ENCODE measurements at regions not wholly inside any gene's neighbourhood (a gene's known extent, or its start where the extent isn't known, plus 50 kb on each side); places are given as distances from the start of the nearest gene placed in this dataset.

- peak; percentile 70 for TF ChIP-seq CTCF (IDR thresholded peaks at IDR 0.05; ENCODE audit: low read depth, low read length, missing control alignments)
- H3K4me3 ChIP-seq (ENCODE audit: low read depth, low read length) = no peak overlapping the region
These were observed 115.5 kb upstream of the GNAI1 start for GRCh38 chr7:80018941-80019808.

DNA sequence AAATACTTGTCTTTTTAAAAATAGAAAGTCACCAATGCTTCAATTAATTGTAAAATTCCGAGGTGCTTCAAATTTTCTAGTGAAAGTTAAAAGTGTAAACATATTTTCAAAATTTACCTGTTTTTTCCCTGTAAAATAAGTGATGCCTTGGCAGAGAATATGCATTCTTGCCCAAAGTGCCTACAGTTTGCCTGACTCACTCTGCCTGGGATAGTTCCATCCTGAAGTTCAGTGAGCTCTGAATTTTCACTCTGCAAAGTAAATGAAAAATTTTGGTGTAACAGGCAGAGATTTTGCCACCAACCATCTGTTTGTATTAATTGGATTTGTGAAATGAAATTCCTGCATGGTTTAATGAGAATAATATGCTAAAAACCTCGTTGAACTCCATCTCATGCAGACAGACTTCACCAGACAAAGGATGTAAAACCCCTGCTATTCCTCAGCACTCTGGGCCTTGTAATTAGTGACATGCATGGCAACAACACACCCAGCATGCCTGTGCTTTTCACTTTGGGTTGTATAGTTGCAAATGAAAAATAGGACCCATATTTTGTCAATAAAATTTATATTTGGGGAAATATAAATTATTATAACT, 117.4 kb upstream of the GNAI1 start:
- no peak for TF ChIP-seq CTCF (IDR thresholded peaks at IDR 0.05; ENCODE audit: low read depth, low read length, missing control alignments)
- DNase-seq (ENCODE audit: low read depth) = no peak
- no peak overlapping the region for H3K4me3 ChIP-seq (ENCODE audit: low read depth, low read length)

More at GRCh38 chr7:80018941-80019808, 115.5 kb upstream of the GNAI1 start:
- DNase-seq (ENCODE audit: low read depth) = no peak

DNA sequence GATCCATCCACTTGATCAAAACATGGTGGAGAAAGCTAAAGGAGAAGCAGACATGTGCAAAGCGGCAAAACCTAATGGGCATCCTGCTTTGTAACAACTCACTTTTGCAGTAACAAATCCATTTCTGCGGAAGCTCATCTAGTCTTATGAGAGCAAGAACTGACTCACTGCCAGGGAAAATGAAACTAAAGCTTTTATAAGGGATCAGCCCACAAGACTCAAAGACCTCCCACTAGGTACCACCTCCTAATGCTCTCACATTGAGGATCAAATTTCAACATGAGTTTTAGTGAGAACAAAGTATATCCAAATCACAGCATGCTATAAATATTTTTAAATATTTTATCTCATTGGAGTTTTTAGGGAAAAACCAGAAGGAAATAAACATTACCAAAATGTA, 120.1 kb upstream of the GNAI1 start:
- H3K4me3 ChIP-seq (ENCODE audit: low read depth, low read length) = no peak overlapping the region
- DNase-seq (ENCODE audit: low read depth) = no peak
- TF ChIP-seq CTCF (IDR thresholded peaks at IDR 0.05; ENCODE audit: low read depth, low read length, missing control alignments) = no peak

- no peak for TF ChIP-seq CTCF (IDR thresholded peaks at IDR 0.05; ENCODE audit: low read depth, low read length, missing control alignments)
- DNase-seq (ENCODE audit: low read depth) = no peak
- H3K4me3 ChIP-seq (ENCODE audit: low read depth, low read length) = no peak overlapping the region
These were observed 126.6 kb upstream of the GNAI1 start for GRCh38 chr7:80008039-80008438.

DNA sequence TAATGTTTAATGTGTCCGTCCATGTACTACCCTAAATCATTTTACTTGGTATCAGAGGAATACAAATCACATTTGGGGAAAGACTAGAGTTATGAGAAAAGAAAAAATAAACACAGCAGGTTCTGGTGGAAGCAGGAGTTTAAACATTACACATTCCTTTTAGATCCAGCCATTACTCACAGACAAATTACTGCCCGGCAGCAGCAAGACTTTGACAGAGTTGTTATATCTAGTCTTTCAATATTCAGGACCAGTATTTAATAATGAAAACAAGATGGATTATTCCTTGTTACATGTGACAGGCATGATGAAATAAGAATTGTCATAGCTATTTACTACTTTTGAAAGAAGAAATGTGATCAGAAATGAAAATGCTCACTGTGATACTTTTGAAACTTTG, 131.8 kb upstream of the GNAI1 start:
- no peak for DNase-seq (ENCODE audit: low read depth)
- no peak overlapping the region for H3K4me3 ChIP-seq (ENCODE audit: low read depth, low read length)
- TF ChIP-seq CTCF (IDR thresholded peaks at IDR 0.05; ENCODE audit: low read depth, low read length, missing control alignments) = no peak

DNA sequence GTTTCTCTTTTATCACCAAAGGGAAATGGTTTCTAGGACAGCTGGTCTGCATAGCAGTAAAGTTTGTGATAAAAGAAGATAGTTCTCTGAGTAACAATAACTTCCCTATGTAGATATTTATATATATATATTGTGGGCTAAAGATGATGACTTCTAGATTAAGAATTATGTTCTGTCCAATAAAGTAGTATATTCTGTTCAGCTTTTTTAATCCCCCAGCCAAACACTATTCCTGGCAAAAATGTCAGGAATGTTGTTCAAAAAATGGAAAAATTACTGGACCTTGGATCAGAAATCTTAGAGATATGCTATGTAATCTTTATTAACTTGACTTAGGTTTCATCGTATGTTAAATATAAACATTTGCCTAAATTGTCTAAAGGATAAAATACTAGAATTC, 136.3 kb upstream of the GNAI1 start:
- H3K4me3 ChIP-seq (ENCODE audit: low read depth, low read length) = no peak overlapping the region
- DNase-seq (ENCODE audit: low read depth) = no peak
- no peak for TF ChIP-seq CTCF (IDR thresholded peaks at IDR 0.05; ENCODE audit: low read depth, low read length, missing control alignments)
